Progenitor cell of endocrine pancreas (in vitro differentiated cells): ENCODE measurements at regions not wholly inside any gene's neighbourhood (a gene's known extent, or its start where the extent isn't known, plus 50 kb on each side); places are given as distances from the start of the nearest gene placed in this dataset.

ENCODE experiments used
- DNase-seq: peaks from one replicate; pipeline ENCODE4 v3.0.0; 2021; ENCODE audit warnings: low spot score; ENCODE audit not compliant: unreplicated experiment
- H3K27ac Mint-ChIP-seq: 2 replicates; pipeline ENCODE4 v1.8.0; 2021; ENCODE audit warnings: mild to moderate bottlenecking, moderate library complexity, mixed read lengths
- H3K27me3 Mint-ChIP-seq: 2 replicates; pipeline ENCODE4 v1.8.0; 2021; ENCODE audit warnings: mixed read lengths
- H3K36me3 Mint-ChIP-seq: 2 replicates; pipeline ENCODE4 v1.8.0; 2022; ENCODE audit warnings: mixed read lengths; ENCODE audit not compliant: insufficient read depth
- H3K4me1 Mint-ChIP-seq: 2 replicates; pipeline ENCODE4 v1.8.0; 2021; ENCODE audit warnings: low read depth, mixed read lengths
- H3K4me3 Mint-ChIP-seq: 2 replicates; pipeline ENCODE4 v1.8.0; 2021; ENCODE audit warnings: low read depth, mild to moderate bottlenecking, moderate library complexity, mixed read lengths
- H3K9me3 Mint-ChIP-seq: 2 replicates; pipeline ENCODE4 v1.8.0; 2021; ENCODE audit warnings: low read depth, mixed read lengths
- TF ChIP-seq, protein P1 (sequence below): fragments of 200-600 bp; sonication (generic); IDR thresholded peaks from one replicate; pipeline ENCODE4 v1.5.0; 2021; ENCODE audit warnings: antibody characterized with exemption, mild to moderate bottlenecking; ENCODE audit not compliant: unreplicated experiment

- Mint-ChIP-seq H3K27ac (no peak overlapping the region), H3K4me3 (no peak overlapping the region), H3K4me1 (no peaks in the 10 kb centered on the region), H3K36me3 (no peaks in the 10 kb centered on the region), H3K27me3 (no peaks in the 10 kb centered on the region), H3K9me3 (no peaks in the 10 kb centered on the region)
- TF ChIP-seq, protein P1, sequence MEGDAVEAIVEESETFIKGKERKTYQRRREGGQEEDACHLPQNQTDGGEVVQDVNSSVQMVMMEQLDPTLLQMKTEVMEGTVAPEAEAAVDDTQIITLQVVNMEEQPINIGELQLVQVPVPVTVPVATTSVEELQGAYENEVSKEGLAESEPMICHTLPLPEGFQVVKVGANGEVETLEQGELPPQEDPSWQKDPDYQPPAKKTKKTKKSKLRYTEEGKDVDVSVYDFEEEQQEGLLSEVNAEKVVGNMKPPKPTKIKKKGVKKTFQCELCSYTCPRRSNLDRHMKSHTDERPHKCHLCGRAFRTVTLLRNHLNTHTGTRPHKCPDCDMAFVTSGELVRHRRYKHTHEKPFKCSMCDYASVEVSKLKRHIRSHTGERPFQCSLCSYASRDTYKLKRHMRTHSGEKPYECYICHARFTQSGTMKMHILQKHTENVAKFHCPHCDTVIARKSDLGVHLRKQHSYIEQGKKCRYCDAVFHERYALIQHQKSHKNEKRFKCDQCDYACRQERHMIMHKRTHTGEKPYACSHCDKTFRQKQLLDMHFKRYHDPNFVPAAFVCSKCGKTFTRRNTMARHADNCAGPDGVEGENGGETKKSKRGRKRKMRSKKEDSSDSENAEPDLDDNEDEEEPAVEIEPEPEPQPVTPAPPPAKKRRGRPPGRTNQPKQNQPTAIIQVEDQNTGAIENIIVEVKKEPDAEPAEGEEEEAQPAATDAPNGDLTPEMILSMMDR, result no peak
- no peak for DNase-seq
These were observed 483.2 kb downstream of the MMUT start for GRCh38 chr6:48979806-48980205.

DNA sequence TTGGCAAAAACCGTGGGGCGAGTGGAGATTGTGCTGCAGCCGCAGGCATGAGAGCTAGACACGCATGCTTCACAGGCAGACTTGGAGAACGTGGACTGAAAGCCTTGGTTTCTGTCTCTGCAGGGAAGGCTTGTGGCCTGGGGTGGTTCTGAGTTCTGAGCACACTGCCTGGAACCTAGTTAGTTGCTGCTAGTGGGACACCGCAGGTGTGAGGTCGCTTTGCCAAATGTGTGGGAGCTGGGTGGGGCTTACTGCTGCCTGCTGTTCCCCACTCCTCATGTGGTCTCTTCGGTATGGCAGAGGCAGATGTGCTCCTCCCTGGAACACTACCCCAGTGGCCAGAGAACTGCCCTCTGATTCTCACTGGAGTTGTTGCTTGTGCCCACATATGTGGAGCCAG lies 484.0 kb downstream of the MMUT start:
- TF ChIP-seq, protein P1, result no peak
- no peak overlapping the region for H3K4me3 Mint-ChIP-seq
- no peaks in the 10 kb centered on the region for H3K36me3 Mint-ChIP-seq
- no peak for DNase-seq
- no peaks in the 10 kb centered on the region for H3K4me1 Mint-ChIP-seq
- H3K27me3 Mint-ChIP-seq, result no peaks in the 10 kb centered on the region
- H3K9me3 Mint-ChIP-seq, result no peaks in the 10 kb centered on the region
- no peak overlapping the region for H3K27ac Mint-ChIP-seq

GRCh38 chr6:48978016-48978415 lies 485.0 kb downstream of the MMUT start:
- no peaks in the 10 kb centered on the region for H3K9me3 Mint-ChIP-seq
- TF ChIP-seq, protein P1, result no peak
- no peaks in the 10 kb centered on the region for H3K36me3 Mint-ChIP-seq
- no peak for DNase-seq
- no peak overlapping the region for H3K4me3 Mint-ChIP-seq
- no peaks in the 10 kb centered on the region for H3K4me1 Mint-ChIP-seq
- H3K27me3 Mint-ChIP-seq, result no peaks in the 10 kb centered on the region
- H3K27ac Mint-ChIP-seq, result no peak overlapping the region

DNA sequence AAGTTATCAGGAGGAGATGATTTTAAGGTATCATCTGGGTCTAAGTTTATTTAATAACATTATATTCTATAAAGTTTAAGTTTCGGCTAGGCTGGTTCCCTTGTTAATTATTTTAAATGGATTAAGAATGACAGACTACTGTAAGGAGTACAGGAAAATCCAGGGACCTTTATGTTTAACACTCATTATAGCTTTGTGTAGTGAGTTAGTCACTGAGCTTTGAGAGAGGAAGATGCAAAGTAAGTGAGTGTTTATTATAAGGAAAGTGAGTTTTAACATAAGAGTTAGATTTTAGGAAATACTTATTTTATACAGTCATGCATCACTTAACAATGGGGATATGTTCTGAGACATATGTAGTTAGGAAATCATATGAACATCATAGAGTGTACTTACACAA lies 485.5 kb downstream of the MMUT start:
- H3K9me3 Mint-ChIP-seq, result no peaks in the 10 kb centered on the region
- TF ChIP-seq, protein P1, result no peak
- no peak for DNase-seq
- H3K27ac Mint-ChIP-seq, result no peak overlapping the region
- H3K27me3 Mint-ChIP-seq, result no peaks in the 10 kb centered on the region
- H3K36me3 Mint-ChIP-seq, result no peaks in the 10 kb centered on the region
- no peak overlapping the region for H3K4me3 Mint-ChIP-seq
- H3K4me1 Mint-ChIP-seq, result no peaks in the 10 kb centered on the region

DNA sequence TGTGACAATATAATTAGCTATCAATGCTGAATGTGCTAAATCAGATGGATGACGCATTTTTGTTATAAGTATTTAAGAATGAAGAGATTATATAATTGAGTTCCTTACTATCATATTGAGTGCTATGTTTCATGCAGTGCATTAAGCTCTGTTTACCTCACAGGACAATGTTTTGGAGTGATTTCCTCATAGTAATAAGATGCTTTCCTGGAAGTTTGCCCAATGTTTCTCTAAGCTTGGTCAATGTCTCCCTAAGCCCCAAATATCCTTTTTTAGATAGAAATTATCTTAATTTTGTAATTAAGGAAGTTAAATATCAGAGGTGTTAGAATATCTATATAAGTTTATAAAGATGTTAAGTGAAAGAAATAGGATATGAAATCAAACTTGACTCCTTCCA lies 489.6 kb downstream of the MMUT start:
- Mint-ChIP-seq H3K4me1 (no peaks in the 10 kb centered on the region), H3K9me3 (no peaks in the 10 kb centered on the region), H3K36me3 (no peaks in the 10 kb centered on the region), H3K4me3 (no peak overlapping the region), H3K27ac (no peak overlapping the region), H3K27me3 (no peaks in the 10 kb centered on the region)
- DNase-seq, result no peak
- TF ChIP-seq, protein P1, result no peak
